ENCODE measurements at regions not wholly inside any gene's neighbourhood (a gene's known extent, or its start where the extent isn't known, plus 50 kb on each side); places are given as distances from the start of the nearest gene placed in this dataset.

- no peak for DNase-seq
- Mint-ChIP-seq H3K27me3 (no peaks in the 10 kb centered on the region), H3K4me1 (peaks cover 2% of the 10 kb centered on the region), H3K27ac (no peak overlapping the region), H3K4me3 (no peak overlapping the region), H3K9me3 (no peaks in the 10 kb centered on the region), H3K36me3 (no peaks in the 10 kb centered on the region)
Observed at GRCh38 chrX:68931345-68931744, 102.5 kb downstream of the EFNB1 start.

DNA sequence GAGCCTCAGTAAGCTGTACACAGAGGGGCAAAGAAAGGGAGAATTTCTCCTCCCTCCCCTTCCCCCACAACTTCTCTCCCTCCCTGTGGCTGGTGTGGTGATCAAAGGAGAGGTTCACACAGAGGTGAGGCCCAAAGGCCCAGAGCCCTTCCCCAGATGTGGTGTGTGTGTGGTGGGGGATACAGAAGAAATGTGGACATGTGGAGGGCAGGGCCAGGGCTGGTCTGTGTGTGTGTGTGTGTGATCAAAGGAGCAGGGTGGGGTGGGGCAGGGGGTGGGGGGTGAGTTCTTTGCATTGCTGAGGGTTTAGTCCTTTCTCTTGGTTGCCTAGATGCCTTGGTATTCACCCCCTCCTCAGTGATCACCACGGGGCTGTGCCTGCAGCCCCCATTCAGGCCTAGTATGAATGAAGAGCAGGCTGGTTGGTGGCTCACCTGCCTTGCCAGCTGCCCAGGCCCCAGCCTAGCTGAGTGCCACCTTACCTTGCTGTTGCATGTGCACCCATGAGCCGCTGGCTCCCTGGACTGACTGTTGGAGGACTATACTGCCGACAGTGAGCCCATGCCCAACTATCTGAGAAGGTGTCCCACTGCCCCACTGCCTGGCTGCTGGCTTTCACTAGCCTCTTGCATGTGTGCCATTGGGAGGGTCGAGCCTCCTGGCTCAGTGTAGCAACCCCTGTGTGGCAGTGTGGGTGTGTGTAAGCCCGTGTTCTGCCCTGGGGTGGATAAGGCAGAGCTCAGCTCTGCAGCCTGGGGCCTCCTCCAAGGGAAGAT lies 101.9 kb downstream of the EFNB1 start:
- H3K36me3 Mint-ChIP-seq, result no peaks in the 10 kb centered on the region
- no peak overlapping the region for H3K4me3 Mint-ChIP-seq
- no peaks in the 10 kb centered on the region for H3K9me3 Mint-ChIP-seq
- no peak overlapping the region for H3K27ac Mint-ChIP-seq
- no peaks in the 10 kb centered on the region for H3K27me3 Mint-ChIP-seq
- DNase-seq, result no peak
- H3K4me1 Mint-ChIP-seq, result peaks cover 2% of the 10 kb centered on the region

DNA sequence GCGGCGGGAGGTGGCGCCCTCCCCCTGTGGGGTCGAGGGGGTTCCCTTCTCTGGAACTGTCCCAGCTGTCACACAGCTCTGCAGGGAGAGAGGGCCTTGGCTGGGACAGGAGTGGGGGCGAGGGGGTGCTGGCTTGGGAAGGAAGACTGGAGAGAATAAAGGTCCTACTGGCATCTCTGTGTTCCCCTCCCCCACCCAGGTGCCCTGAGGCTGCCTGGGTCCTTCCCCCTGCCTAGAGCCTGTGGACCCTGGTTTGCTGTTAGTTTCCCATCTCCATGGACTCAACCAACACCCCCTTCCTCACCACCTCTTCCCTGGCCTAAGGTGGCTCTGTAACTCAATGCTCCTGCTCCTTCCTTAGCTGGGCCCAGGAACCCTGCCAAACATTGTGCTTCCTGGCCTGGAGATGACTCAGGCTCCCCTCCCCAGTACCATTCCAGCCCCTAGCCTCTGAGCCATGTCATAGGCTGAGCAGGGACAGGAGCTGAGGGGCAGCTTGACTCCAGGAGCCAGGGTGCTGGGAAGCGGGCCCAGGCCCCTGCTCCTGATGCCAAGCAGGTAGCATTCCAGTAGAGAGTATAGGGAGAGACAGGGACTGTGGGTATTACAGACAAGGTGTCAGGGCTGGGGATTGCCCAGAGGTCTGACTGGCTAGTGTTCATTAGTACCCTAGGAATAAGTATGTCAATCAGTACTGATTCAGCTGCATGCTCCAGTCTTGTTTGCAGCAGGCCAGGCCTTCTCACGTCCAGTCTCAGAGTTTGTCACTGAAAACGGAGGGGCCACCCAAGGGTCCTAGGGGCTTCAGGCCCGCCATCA lies 100.7 kb downstream of the EFNB1 start:
- Mint-ChIP-seq H3K4me3 (no peak overlapping the region), H3K9me3 (no peaks in the 10 kb centered on the region), H3K27ac (no peak overlapping the region), H3K36me3 (no peaks in the 10 kb centered on the region), H3K4me1 (no peaks in the 10 kb centered on the region), H3K27me3 (no peaks in the 10 kb centered on the region)
- DNase-seq, result no peak

- Mint-ChIP-seq H3K4me3 (no peak overlapping the region), H3K36me3 (no peaks in the 10 kb centered on the region), H3K27ac (no peak overlapping the region), H3K9me3 (no peaks in the 10 kb centered on the region), H3K4me1 (no peaks in the 10 kb centered on the region), H3K27me3 (peaks cover 3% of the 10 kb centered on the region)
- DNase-seq, result no peak
Observed at GRCh38 chrX:68928401-68928800, 99.6 kb downstream of the EFNB1 start.

- no peaks in the 10 kb centered on the region for H3K4me1 Mint-ChIP-seq
- H3K36me3 Mint-ChIP-seq, result no peaks in the 10 kb centered on the region
- peaks cover 3% of the 10 kb centered on the region for H3K27me3 Mint-ChIP-seq
- H3K9me3 Mint-ChIP-seq, result no peaks in the 10 kb centered on the region
- DNase-seq, result no peak
- no peak overlapping the region for H3K4me3 Mint-ChIP-seq
- H3K27ac Mint-ChIP-seq, result no peak overlapping the region
Observed at GRCh38 chrX:68927178-68927577, 98.4 kb downstream of the EFNB1 start.

GRCh38 chrX:68923147-68923546 lies 94.3 kb downstream of the EFNB1 start:
- Mint-ChIP-seq H3K27me3 (peaks cover 6% of the 10 kb centered on the region), H3K4me1 (no peaks in the 10 kb centered on the region), H3K4me3 (no peak overlapping the region), H3K36me3 (no peaks in the 10 kb centered on the region), H3K9me3 (no peaks in the 10 kb centered on the region), H3K27ac (no peak overlapping the region)
- DNase-seq, result no peak

GRCh38 chrX:68922013-68922412 lies 93.2 kb downstream of the EFNB1 start:
- Mint-ChIP-seq H3K36me3 (no peaks in the 10 kb centered on the region), H3K9me3 (no peaks in the 10 kb centered on the region), H3K4me3 (no peak overlapping the region), H3K4me1 (no peaks in the 10 kb centered on the region), H3K27ac (no peak overlapping the region), H3K27me3 (peaks cover 6% of the 10 kb centered on the region)
- DNase-seq, result no peak

GRCh38 chrX:68920561-68920960 lies 91.7 kb downstream of the EFNB1 start:
- Mint-ChIP-seq H3K4me1 (peaks cover 2% of the 10 kb centered on the region), H3K4me3 (no peak overlapping the region), H3K9me3 (no peaks in the 10 kb centered on the region), H3K27ac (no peak overlapping the region), H3K27me3 (peaks cover 6% of the 10 kb centered on the region), H3K36me3 (no peaks in the 10 kb centered on the region)
- no peak for DNase-seq

DNA sequence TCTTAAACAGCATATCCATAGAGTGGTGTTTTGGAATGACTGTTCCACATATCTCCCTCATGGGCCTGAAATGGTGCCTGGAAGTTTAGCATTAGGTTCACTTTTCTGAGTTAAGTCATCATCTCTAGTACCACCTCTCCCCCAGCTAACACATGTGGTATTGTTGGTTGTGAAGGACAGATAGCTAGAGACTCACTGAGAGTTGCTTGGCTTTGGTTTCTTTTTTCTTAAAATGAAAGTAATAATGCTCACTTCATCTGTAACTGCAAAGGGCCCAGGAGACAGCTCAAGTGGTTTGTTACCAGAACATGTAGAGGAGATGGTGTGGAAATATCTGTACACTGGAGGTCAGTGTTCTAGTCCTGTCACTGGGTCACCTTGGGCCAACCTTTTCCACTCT lies 90.9 kb downstream of the EFNB1 start:
- Mint-ChIP-seq H3K27me3 (peaks cover 6% of the 10 kb centered on the region), H3K4me1 (peaks cover 2% of the 10 kb centered on the region), H3K27ac (no peak overlapping the region), H3K36me3 (no peaks in the 10 kb centered on the region), H3K9me3 (no peaks in the 10 kb centered on the region), H3K4me3 (no peak overlapping the region)
- no peak for DNase-seq

- no peak overlapping the region for H3K4me3 Mint-ChIP-seq
- H3K27me3 Mint-ChIP-seq, result peaks cover 4% of the 10 kb centered on the region
- no peaks in the 10 kb centered on the region for H3K36me3 Mint-ChIP-seq
- no peaks in the 10 kb centered on the region for H3K9me3 Mint-ChIP-seq
- H3K4me1 Mint-ChIP-seq, result peaks cover 2% of the 10 kb centered on the region
- no peak for DNase-seq
- no peak overlapping the region for H3K27ac Mint-ChIP-seq
Observed at GRCh38 chrX:68918202-68918601, 89.4 kb downstream of the EFNB1 start.

DNA sequence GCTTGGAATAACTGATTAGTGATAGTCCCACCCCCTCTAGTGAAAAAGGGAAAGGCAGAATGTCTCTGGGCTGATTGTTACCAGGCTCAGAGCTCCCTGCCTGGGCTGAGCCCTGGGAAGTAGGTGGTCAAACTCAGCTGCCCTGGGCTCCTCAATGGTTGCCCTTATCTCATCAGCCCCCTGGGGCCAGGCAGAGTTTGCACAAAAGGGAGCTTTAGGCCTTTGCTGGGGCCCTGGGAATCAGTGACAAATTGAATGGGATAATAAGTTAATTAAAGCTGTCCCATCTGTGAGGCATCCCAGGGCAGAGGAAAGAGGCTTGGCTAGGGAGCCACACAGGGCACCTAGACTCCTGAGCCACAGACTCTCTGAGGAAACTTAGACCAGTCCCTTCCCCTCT lies 89.0 kb downstream of the EFNB1 start:
- Mint-ChIP-seq H3K4me3 (no peak overlapping the region), H3K27ac (no peak overlapping the region), H3K27me3 (peaks cover 7% of the 10 kb centered on the region), H3K36me3 (no peaks in the 10 kb centered on the region), H3K9me3 (no peaks in the 10 kb centered on the region), H3K4me1 (peaks cover 2% of the 10 kb centered on the region)
- no peak for DNase-seq

DNA sequence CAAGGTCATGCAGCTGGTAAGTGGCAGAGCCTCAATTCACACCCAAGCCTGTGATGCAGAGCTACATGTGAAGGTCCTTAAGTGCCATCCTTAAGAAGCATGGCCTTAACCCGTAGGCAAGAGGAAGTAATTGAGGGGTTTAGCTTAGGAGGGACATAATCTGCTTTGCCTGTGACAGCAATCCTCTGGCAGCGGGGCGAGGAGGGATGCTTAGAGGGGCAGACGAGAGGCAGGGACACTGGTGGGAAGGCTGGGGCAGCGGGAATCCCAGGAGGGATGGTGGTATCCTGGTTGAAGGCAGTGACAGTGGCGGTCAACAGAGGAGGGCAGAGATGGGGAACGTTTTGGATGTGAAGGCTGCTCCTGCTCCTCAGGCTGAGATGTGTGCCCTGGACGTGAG lies 88.1 kb downstream of the EFNB1 start:
- Mint-ChIP-seq H3K27ac (no peak overlapping the region), H3K36me3 (no peaks in the 10 kb centered on the region), H3K4me1 (peaks cover 2% of the 10 kb centered on the region), H3K9me3 (no peaks in the 10 kb centered on the region), H3K4me3 (no peak overlapping the region), H3K27me3 (peaks cover 12% of the 10 kb centered on the region)
- DNase-seq, result no peak

GRCh38 chrX:68915778-68916177 lies 87.0 kb downstream of the EFNB1 start:
- H3K27me3 Mint-ChIP-seq, result peaks cover 12% of the 10 kb centered on the region
- DNase-seq, result no peak
- no peaks in the 10 kb centered on the region for H3K9me3 Mint-ChIP-seq
- H3K36me3 Mint-ChIP-seq, result no peaks in the 10 kb centered on the region
- peaks cover 2% of the 10 kb centered on the region for H3K4me1 Mint-ChIP-seq
- no peak overlapping the region for H3K4me3 Mint-ChIP-seq
- no peak overlapping the region for H3K27ac Mint-ChIP-seq

- H3K4me1 Mint-ChIP-seq, result peaks cover 2% of the 10 kb centered on the region
- H3K9me3 Mint-ChIP-seq, result no peaks in the 10 kb centered on the region
- no peak overlapping the region for H3K27ac Mint-ChIP-seq
- peaks cover 12% of the 10 kb centered on the region for H3K27me3 Mint-ChIP-seq
- H3K36me3 Mint-ChIP-seq, result no peaks in the 10 kb centered on the region
- H3K4me3 Mint-ChIP-seq, result no peak overlapping the region
- DNase-seq, result no peak
Observed at GRCh38 chrX:68914479-68914946, 85.7 kb downstream of the EFNB1 start.

GRCh38 chrX:68913249-68913547 lies 84.4 kb downstream of the EFNB1 start:
- Mint-ChIP-seq H3K27me3 (peaks cover 9% of the 10 kb centered on the region), H3K4me1 (peaks cover 2% of the 10 kb centered on the region), H3K4me3 (no peak overlapping the region), H3K9me3 (no peaks in the 10 kb centered on the region), H3K36me3 (no peaks in the 10 kb centered on the region), H3K27ac (no peak overlapping the region)
- DNase-seq, result no peak

DNA sequence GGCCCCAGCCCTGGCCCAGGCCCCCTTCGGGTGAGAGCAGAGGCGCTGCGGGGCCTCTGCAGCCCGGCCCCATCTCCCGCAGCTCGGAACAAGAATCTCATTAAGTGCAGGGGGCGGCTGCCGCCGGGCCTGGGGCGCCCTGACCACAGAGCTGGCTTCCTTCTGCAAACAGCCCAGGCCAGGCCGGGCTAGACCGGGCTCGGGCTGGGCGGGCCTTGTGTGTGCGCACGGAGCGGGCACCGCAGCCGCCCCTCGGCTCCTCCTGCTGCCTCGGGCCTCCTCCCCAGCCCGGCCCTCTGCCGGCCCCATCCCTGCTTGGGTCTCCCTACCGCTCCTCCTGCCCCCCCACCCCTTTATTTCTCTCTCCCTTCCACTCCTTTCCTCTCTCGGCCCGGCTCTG lies 83.3 kb downstream of the EFNB1 start:
- no peaks in the 10 kb centered on the region for H3K9me3 Mint-ChIP-seq
- H3K4me1 Mint-ChIP-seq, result peaks cover 2% of the 10 kb centered on the region
- H3K4me3 Mint-ChIP-seq, result no peak overlapping the region
- H3K27ac Mint-ChIP-seq, result no peak overlapping the region
- DNase-seq, result no peak
- H3K36me3 Mint-ChIP-seq, result no peaks in the 10 kb centered on the region
- peaks cover 9% of the 10 kb centered on the region for H3K27me3 Mint-ChIP-seq

Measured in activated naive CD8-positive, alpha-beta T cell treated with anti-CD3 and anti-CD28 coated beads for 36 hours (primary cell).